Cardiac fibroblast (primary cell): ENCODE measurements at regions not wholly inside any gene's neighbourhood (a gene's known extent, or its start where the extent isn't known, plus 50 kb on each side); places are given as distances from the start of the nearest gene placed in this dataset.

Experiments used
- DNase-seq, 2 donors: peaks; one replicate each; pipeline versions ENCODE4 v3.0.0 to v3.0.0-alpha.2; 2010; ENCODE audit warnings: low read depth in 2 of 2
- H3K4me3 ChIP-seq, 2 donors: replicated peaks in 1 of 2; 1 replicate in 1 of 2; 2 replicates in 1 of 2; pipeline ENCODE4 v1.5.1; 2011; ENCODE audit warnings: low read depth in 2 of 2, low read length in 2 of 2, mild to moderate bottlenecking in 2 of 2, moderate library complexity in 1 of 2
- CTCF ChIP-seq: IDR thresholded peaks from one replicate; pipeline ENCODE4 v1.5.1; 2011; ENCODE audit warnings: low read depth, mild to moderate bottlenecking, low read length, inconsistent platforms

- no peak overlapping the region for H3K4me3 ChIP-seq
- TF ChIP-seq CTCF, result no peak
- DNase-seq, result peak in 1 of 2 donors; percentile 31
These were observed 70.1 kb upstream of the COL1A2 start for GRCh38 chr7:94324380-94325121.

GRCh38 chr7:94325122-94325475 is 69.6 kb upstream of the COL1A2 start:
- no peak for DNase-seq
- no peak for TF ChIP-seq CTCF
- no peak overlapping the region for H3K4me3 ChIP-seq

DNA sequence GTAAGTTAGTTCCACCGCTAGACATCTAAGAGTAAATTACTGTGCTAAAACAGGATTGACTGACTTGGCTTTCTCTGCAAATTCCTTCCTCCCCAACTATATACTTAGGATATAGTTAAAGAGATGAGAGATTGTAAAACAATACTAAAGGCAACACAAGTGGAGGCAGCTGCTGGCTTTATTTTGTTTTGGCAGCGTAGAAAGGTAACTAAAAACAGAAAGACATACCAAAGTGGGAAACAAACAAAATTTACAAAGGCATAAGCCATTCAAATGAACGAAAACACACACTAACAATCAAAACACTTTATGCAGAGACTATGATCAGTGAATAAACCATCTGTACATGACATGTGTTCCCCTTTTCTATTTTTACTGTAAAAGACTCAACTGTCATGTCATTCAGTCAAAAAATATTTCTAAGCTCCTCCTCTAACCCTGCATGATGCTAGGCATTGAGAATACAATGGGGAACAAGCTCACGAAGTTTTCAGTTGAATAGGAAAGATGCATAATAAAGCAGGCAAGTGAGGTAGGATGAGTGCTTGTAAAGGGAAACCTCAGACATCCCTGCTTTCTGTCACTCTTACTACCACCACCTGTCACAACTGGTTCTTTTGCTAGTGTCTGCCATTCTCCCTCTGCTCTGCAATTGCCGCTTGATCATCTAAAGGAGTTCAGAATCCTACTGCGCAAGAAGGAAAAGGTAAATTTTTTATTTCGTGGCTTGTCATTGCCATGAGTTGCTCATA is 64.2 kb upstream of the COL1A2 start:
- no peak for TF ChIP-seq CTCF
- no peak overlapping the region for H3K4me3 ChIP-seq

DNA sequence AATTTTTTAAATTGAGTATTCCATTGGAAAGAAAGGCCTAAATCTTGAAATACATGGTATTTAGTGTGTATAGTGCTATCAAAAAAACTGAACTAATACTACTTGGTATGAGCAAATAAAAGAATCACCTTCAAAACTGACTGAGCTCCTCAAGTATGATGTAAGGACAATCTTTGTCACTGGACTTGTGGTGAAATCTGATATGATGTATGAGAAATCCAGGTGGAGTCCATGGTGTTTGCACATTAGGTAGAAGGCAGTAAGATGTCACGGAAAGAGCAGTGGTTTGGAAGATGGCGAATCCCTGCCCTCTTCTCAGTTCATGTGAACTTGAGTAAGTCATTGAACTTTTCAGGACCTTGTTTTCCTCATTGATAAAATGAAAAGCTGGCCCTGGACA is 62.1 kb upstream of the COL1A2 start:
- no peak for TF ChIP-seq CTCF
- H3K4me3 ChIP-seq, result no peak overlapping the region
- no peak for DNase-seq

More for the DNA sequence above, 64.2 kb upstream of the COL1A2 start:
- DNase-seq, result no peak

DNA sequence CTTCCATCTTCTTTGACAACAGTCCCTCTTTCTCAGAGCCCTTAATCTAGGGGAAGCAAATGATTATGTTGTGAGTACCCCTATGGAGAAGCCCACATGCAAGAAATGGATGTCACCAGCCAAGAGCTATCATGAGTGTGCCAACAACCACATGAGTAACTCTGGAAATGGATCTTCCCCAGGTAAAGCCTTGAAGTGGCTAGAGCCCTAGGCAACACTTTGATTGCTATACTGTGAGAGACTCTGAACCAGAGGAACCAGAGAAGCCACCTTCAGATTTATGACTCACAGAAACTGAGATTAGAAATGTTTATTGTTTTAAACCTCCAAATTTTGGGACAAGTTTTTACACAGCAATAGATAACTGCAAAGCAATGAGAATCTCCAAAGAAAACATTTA is 60.9 kb upstream of the COL1A2 start:
- no peak for DNase-seq
- no peak for TF ChIP-seq CTCF

DNA sequence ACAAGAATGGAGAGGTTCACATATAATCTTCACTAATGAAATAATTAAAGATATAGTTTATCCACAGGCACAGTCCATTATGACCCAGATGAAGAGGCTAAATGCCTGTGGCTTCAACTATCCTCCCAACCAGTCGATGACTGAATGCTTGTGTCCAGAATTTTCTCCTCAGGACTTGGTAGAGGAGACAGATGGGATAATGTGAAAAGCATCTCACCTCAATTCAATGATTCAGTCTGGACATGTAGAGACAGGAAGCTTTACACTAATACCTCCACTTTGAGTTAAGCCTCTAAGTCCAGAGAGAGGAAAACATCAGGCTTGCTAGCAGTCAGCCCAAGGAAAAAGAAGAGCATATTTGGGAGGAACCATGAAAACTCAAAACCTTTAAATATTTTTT is 59.1 kb upstream of the COL1A2 start:
- no peak for DNase-seq
- no peak overlapping the region for H3K4me3 ChIP-seq
- TF ChIP-seq CTCF, result no peak

More for the DNA sequence above, 60.9 kb upstream of the COL1A2 start:
- no peak overlapping the region for H3K4me3 ChIP-seq
